Stimulated activated CD4-positive, alpha-beta T cell treated with anti-CD3 and anti-CD28 coated beads, TNF-alpha, amount 100 ng/mL, for 4 hours (primary cell): ENCODE measurements at regions not wholly inside any gene's neighbourhood (a gene's known extent, or its start where the extent isn't known, plus 50 kb on each side); places are given as distances from the start of the nearest gene placed in this dataset.

Experiments used
- DNase-seq, 3 experiments: peaks; one replicate each; pipeline ENCODE4 v3.0.0-alpha.2; 2020; ENCODE audit warnings: low read depth in 3 of 3

- DNase-seq, result no peak
Measured at GRCh38 chr11:123304828-123305466, 109.9 kb upstream of the CLMP start.

GRCh38 chr11:123303924-123304323 is 108.9 kb upstream of the CLMP start:
- no peak for DNase-seq

- DNase-seq, result no peak
Measured at GRCh38 chr11:123302751-123303195, 107.7 kb upstream of the CLMP start.

- DNase-seq, result peak; percentile 36 to 47 (median 44)
Measured at GRCh38 chr11:123301696-123302400, 106.8 kb upstream of the CLMP start.

- DNase-seq, result no peak
Measured at GRCh38 chr11:123301013-123301591, 106.1 kb upstream of the CLMP start.

- DNase-seq, result no peak
Measured at GRCh38 chr11:123299721-123300120, 104.7 kb upstream of the CLMP start.

GRCh38 chr11:123298488-123299447 is 103.7 kb upstream of the CLMP start:
- no peak for DNase-seq

GRCh38 chr11:123292647-123293046 is 97.6 kb upstream of the CLMP start:
- no peak for DNase-seq

- no peak for DNase-seq
Measured at GRCh38 chr11:123291201-123291869, 96.3 kb upstream of the CLMP start.

GRCh38 chr11:123286761-123287160 is 91.7 kb upstream of the CLMP start:
- DNase-seq, result no peak

GRCh38 chr11:123286255-123286654 is 91.2 kb upstream of the CLMP start:
- DNase-seq, result no peak

GRCh38 chr11:123284454-123284853 is 89.4 kb upstream of the CLMP start:
- DNase-seq, result no peak

- DNase-seq, result no peak
Measured at GRCh38 chr11:123282597-123282996, 87.5 kb upstream of the CLMP start.

GRCh38 chr11:123273616-123274015 is 78.6 kb upstream of the CLMP start:
- no peak for DNase-seq

- DNase-seq, result no peak
Measured at GRCh38 chr11:123272565-123272964, 77.5 kb upstream of the CLMP start.

- DNase-seq, result no peak
Measured at GRCh38 chr11:123268156-123268555, 73.1 kb upstream of the CLMP start.

- no peak for DNase-seq
Measured at GRCh38 chr11:123265951-123266350, 70.9 kb upstream of the CLMP start.

- no peak for DNase-seq
Measured at GRCh38 chr11:123264431-123264780, 69.4 kb upstream of the CLMP start.

- peak; percentile 21 to 37 (median 26) for DNase-seq
Measured at GRCh38 chr11:123261345-123262106, 66.5 kb upstream of the CLMP start.

GRCh38 chr11:123260511-123261211 is 65.6 kb upstream of the CLMP start:
- DNase-seq, result no peak
